Liver (tissue), 3 donors: ENCODE measurements at regions not wholly inside any gene's neighbourhood (a gene's known extent, or its start where the extent isn't known, plus 50 kb on each side); places are given as distances from the start of the nearest gene placed in this dataset.

ENCODE experiments used
- FOXA1 ChIP-seq: IDR thresholded peaks from 2 replicates; pipeline ENCODE4 v1.6.1; 2016; ENCODE audit warnings: antibody characterized with exemption
- FOXA2 ChIP-seq: IDR thresholded peaks from 2 replicates; pipeline ENCODE4 v1.6.1; 2016; ENCODE audit warnings: antibody characterized with exemption
- GABPA ChIP-seq, 2 donors: IDR thresholded peaks in 1 of 2; conservative IDR thresholded peaks in 1 of 2; 2 replicates each; pipeline ENCODE4 v1.6.1; 2016; ENCODE audit warnings: antibody characterized with exemption in 2 of 2, mild to moderate bottlenecking in 1 of 2, moderate library complexity in 1 of 2
- HNF4A ChIP-seq, 2 donors: conservative IDR thresholded peaks; 2 replicates each; pipeline ENCODE4 v1.6.1; 2016; ENCODE audit warnings: antibody characterized with exemption in 2 of 2, mild to moderate bottlenecking in 2 of 2
- JUND ChIP-seq, 2 donors: IDR thresholded peaks; 2 replicates each; pipeline ENCODE4 v1.6.1; 2016; ENCODE audit warnings: antibody characterized with exemption in 2 of 2
- RXRA ChIP-seq, 2 donors: IDR thresholded peaks; 2 replicates each; pipeline ENCODE4 v1.6.1; 2017 to 2018; ENCODE audit warnings: antibody characterized with exemption in 2 of 2, mild to moderate bottlenecking in 1 of 2
- TAF1 ChIP-seq: conservative IDR thresholded peaks from 2 replicates; pipeline ENCODE4 v1.6.1; 2016; ENCODE audit warnings: antibody characterized with exemption, mild to moderate bottlenecking
- TF ChIP-seq, protein P1 (sequence below): fragments of 150-350 bp; IDR thresholded peaks from 2 replicates; pipeline ENCODE4 v1.5.1; 2017; ENCODE audit warnings: improper control_type of control experiment, low read depth, low read length; ENCODE audit not compliant: missing input control
- TF ChIP-seq, protein P2 (sequence below): IDR thresholded peaks from 2 replicates; pipeline ENCODE4 v1.6.1; 2016; ENCODE audit warnings: antibody characterized with exemption, mild to moderate bottlenecking
- TF ChIP-seq, protein P3 (sequence below): IDR thresholded peaks from 2 replicates; pipeline ENCODE4 v1.6.1; 2016; ENCODE audit warnings: antibody characterized with exemption
- donor health status: healthy.
- donor health status: healthy.

DNA sequence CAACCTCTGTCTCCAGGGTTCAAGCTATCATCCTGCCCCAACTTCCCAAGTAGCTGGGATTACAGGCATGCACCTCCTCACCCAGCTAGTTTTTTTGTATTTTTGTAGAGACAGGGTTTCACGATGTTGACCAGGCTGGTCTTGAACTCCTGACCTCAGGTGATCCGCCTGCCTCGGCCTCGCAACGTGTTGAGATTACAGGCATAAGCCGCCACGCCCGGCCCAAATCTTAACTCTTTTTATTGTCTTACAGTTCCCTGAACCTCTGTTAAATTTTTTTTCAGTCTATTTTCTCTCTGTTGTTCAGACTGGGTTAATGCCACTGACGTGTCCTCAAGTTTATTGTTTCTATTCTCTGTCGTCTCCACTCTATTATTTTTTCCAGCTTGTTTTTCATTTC, 115.8 kb upstream of the UBE3A start:
- TF ChIP-seq, protein P1, sequence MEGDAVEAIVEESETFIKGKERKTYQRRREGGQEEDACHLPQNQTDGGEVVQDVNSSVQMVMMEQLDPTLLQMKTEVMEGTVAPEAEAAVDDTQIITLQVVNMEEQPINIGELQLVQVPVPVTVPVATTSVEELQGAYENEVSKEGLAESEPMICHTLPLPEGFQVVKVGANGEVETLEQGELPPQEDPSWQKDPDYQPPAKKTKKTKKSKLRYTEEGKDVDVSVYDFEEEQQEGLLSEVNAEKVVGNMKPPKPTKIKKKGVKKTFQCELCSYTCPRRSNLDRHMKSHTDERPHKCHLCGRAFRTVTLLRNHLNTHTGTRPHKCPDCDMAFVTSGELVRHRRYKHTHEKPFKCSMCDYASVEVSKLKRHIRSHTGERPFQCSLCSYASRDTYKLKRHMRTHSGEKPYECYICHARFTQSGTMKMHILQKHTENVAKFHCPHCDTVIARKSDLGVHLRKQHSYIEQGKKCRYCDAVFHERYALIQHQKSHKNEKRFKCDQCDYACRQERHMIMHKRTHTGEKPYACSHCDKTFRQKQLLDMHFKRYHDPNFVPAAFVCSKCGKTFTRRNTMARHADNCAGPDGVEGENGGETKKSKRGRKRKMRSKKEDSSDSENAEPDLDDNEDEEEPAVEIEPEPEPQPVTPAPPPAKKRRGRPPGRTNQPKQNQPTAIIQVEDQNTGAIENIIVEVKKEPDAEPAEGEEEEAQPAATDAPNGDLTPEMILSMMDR: no peak
- no peak for TF ChIP-seq RXRA (IDR thresholded peaks at IDR 0.05)
- TF ChIP-seq, protein P2, sequence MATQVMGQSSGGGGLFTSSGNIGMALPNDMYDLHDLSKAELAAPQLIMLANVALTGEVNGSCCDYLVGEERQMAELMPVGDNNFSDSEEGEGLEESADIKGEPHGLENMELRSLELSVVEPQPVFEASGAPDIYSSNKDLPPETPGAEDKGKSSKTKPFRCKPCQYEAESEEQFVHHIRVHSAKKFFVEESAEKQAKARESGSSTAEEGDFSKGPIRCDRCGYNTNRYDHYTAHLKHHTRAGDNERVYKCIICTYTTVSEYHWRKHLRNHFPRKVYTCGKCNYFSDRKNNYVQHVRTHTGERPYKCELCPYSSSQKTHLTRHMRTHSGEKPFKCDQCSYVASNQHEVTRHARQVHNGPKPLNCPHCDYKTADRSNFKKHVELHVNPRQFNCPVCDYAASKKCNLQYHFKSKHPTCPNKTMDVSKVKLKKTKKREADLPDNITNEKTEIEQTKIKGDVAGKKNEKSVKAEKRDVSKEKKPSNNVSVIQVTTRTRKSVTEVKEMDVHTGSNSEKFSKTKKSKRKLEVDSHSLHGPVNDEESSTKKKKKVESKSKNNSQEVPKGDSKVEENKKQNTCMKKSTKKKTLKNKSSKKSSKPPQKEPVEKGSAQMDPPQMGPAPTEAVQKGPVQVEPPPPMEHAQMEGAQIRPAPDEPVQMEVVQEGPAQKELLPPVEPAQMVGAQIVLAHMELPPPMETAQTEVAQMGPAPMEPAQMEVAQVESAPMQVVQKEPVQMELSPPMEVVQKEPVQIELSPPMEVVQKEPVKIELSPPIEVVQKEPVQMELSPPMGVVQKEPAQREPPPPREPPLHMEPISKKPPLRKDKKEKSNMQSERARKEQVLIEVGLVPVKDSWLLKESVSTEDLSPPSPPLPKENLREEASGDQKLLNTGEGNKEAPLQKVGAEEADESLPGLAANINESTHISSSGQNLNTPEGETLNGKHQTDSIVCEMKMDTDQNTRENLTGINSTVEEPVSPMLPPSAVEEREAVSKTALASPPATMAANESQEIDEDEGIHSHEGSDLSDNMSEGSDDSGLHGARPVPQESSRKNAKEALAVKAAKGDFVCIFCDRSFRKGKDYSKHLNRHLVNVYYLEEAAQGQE: no peak
- no peak for TF ChIP-seq GABPA (IDR thresholded peaks at IDR 0.05 in 1 of 2, conservative IDR thresholded peaks at IDR 0.05 in 1 of 2)
- no peak for TF ChIP-seq TAF1
- TF ChIP-seq, protein P3, sequence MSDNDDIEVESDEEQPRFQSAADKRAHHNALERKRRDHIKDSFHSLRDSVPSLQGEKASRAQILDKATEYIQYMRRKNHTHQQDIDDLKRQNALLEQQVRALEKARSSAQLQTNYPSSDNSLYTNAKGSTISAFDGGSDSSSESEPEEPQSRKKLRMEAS: no peak
- no peak for TF ChIP-seq JUND (IDR thresholded peaks at IDR 0.05)
- no peak for TF ChIP-seq FOXA1
- no peak for TF ChIP-seq FOXA2
- no peak for TF ChIP-seq HNF4A (conservative IDR thresholded peaks at IDR 0.05)
